PC-9 (cell line): ENCODE measurements at regions not wholly inside any gene's neighbourhood (a gene's known extent, or its start where the extent isn't known, plus 50 kb on each side); places are given as distances from the start of the nearest gene placed in this dataset.

Source experiments
- EZH2 ChIP-seq: fragments of 200-600 bp; sonication (generic); IDR thresholded peaks from 2 replicates; pipeline ENCODE4 v1.8.0; 2017; ENCODE audit warnings: antibody characterized with exemption, low read depth
- TF ChIP-seq, protein P1 (sequence below): fragments of 200-600 bp; sonication (generic); conservative IDR thresholded peaks from 2 replicates; pipeline ENCODE4 v1.6.1; 2017; ENCODE audit warnings: mixed run types, antibody characterized with exemption, mild to moderate bottlenecking, moderate library complexity

DNA sequence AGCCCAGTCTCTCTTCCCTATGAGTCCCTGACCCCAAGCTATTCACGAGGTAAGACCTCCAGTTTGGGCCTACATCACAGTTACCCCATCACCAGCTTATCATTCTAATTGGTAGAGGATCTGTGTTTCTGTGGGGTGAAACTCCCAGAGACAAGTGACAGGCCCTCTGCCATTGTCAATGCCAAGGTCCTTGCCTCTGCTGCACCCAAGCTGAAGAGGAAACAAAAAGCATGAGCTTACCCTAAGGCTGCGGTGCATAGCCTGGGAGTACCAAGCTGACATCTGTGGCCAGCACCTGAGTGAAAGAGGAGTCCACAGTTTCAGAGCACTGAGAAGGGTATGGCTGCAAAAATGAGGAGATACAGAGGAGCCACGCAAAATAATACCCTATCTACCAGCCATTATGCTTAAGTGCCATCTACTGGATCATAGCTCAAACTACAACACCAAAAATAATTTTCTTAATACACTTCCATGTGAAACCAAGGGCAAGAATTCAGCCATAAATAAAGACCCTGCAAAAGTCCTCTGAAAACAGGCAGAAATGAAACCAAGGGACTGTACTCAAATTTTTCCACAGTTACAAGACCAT is 62.3 kb upstream of the ANO5 start:
- TF ChIP-seq, protein P1, sequence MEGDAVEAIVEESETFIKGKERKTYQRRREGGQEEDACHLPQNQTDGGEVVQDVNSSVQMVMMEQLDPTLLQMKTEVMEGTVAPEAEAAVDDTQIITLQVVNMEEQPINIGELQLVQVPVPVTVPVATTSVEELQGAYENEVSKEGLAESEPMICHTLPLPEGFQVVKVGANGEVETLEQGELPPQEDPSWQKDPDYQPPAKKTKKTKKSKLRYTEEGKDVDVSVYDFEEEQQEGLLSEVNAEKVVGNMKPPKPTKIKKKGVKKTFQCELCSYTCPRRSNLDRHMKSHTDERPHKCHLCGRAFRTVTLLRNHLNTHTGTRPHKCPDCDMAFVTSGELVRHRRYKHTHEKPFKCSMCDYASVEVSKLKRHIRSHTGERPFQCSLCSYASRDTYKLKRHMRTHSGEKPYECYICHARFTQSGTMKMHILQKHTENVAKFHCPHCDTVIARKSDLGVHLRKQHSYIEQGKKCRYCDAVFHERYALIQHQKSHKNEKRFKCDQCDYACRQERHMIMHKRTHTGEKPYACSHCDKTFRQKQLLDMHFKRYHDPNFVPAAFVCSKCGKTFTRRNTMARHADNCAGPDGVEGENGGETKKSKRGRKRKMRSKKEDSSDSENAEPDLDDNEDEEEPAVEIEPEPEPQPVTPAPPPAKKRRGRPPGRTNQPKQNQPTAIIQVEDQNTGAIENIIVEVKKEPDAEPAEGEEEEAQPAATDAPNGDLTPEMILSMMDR = peak; percentile 60
- no peak for TF ChIP-seq EZH2
